Glutamatergic neuron (in vitro differentiated cells): ENCODE measurements at regions not wholly inside any gene's neighbourhood (a gene's known extent, or its start where the extent isn't known, plus 50 kb on each side); places are given as distances from the start of the nearest gene placed in this dataset.

ENCODE experiments used
- DNase-seq: peaks from one replicate; pipeline ENCODE4 v3.0.0; 2022
- H3K27ac Mint-ChIP-seq: one replicate; pipeline ENCODE4 v1.8.0; 2020; ENCODE audit warnings: mild to moderate bottlenecking, mixed read lengths, inconsistent platforms; ENCODE audit not compliant: unreplicated experiment
- H3K27me3 Mint-ChIP-seq: one replicate; pipeline ENCODE4 v1.8.0; 2020; ENCODE audit warnings: mild to moderate bottlenecking, moderate library complexity, mixed read lengths, inconsistent platforms; ENCODE audit not compliant: unreplicated experiment
- H3K36me3 Mint-ChIP-seq: one replicate; pipeline ENCODE4 v1.8.0; 2020; ENCODE audit warnings: mild to moderate bottlenecking, mixed read lengths, inconsistent platforms; ENCODE audit not compliant: unreplicated experiment
- H3K4me1 Mint-ChIP-seq: one replicate; pipeline ENCODE4 v1.8.0; 2020; ENCODE audit warnings: mild to moderate bottlenecking, low read depth, mixed read lengths, inconsistent platforms; ENCODE audit not compliant: unreplicated experiment
- H3K4me3 Mint-ChIP-seq: one replicate; pipeline ENCODE4 v1.8.0; 2020; ENCODE audit warnings: mild to moderate bottlenecking, mixed read lengths, inconsistent platforms; ENCODE audit not compliant: unreplicated experiment
- H3K9me3 Mint-ChIP-seq: one replicate; pipeline ENCODE4 v1.8.0; 2020; ENCODE audit warnings: mild to moderate bottlenecking, moderate library complexity, mixed read lengths, inconsistent platforms; ENCODE audit not compliant: unreplicated experiment
- TF ChIP-seq, protein P1 (sequence below): fragments of 200-600 bp; sonication (generic); IDR thresholded peaks from one replicate; pipeline ENCODE4 v1.5.0; 2021; ENCODE audit not compliant: partially characterized antibody, unreplicated experiment

DNA sequence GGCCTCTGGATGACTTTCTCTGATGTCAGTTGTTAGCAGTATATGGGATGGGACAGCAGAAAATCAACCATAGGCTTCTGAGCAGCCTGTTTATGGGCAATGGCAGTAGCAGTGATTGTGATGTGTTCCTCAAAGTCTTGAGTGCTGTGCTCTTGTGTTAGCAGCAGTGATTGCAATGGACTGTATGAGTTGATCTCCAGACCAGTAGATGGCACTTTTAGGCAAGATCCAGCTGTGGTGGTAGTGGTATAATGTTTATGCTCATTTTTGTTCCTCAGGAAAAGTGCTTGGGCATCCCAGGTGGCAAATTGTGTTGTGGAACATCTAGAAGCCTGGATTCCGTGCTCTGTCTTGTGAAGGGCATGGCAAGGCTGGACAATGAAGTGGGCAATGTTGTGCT, 181.6 kb upstream of the SYNCRIP start:
- TF ChIP-seq, protein P1, sequence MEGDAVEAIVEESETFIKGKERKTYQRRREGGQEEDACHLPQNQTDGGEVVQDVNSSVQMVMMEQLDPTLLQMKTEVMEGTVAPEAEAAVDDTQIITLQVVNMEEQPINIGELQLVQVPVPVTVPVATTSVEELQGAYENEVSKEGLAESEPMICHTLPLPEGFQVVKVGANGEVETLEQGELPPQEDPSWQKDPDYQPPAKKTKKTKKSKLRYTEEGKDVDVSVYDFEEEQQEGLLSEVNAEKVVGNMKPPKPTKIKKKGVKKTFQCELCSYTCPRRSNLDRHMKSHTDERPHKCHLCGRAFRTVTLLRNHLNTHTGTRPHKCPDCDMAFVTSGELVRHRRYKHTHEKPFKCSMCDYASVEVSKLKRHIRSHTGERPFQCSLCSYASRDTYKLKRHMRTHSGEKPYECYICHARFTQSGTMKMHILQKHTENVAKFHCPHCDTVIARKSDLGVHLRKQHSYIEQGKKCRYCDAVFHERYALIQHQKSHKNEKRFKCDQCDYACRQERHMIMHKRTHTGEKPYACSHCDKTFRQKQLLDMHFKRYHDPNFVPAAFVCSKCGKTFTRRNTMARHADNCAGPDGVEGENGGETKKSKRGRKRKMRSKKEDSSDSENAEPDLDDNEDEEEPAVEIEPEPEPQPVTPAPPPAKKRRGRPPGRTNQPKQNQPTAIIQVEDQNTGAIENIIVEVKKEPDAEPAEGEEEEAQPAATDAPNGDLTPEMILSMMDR = no peak
- Mint-ChIP-seq H3K36me3 (no peaks in the 10 kb centered on the region), H3K4me1 (no peaks in the 10 kb centered on the region), H3K9me3 (no peaks in the 10 kb centered on the region), H3K27me3 (peaks cover 6% of the 10 kb centered on the region), H3K27ac (no peak overlapping the region), H3K4me3 (no peak overlapping the region)
- DNase-seq = no peak

DNA sequence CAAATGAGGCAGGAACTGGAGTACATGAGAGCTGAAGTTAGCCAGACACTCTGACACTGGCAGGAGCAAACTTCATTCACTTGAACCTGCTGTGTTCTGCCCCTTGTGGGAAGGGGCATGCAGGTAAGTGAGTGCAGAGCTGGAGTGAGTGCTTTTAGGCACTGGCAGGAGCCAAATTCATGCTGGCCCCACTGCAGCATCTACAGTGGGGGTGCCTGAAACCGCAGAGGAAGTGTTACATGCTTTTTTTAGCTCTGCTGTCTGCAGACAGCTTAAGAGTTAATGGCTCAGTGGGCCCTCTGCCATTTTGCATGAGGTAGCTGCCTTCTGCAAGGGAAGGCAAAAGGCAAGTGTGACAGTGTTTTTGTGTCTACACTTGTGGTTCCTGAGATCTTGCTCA, 167.9 kb upstream of the SYNCRIP start:
- H3K4me3 Mint-ChIP-seq = no peak overlapping the region
- TF ChIP-seq, protein P1 = no peak
- H3K9me3 Mint-ChIP-seq = peaks cover 9% of the 10 kb centered on the region
- no peaks in the 10 kb centered on the region for H3K4me1 Mint-ChIP-seq
- H3K27ac Mint-ChIP-seq = no peak overlapping the region
- peaks cover 2% of the 10 kb centered on the region for H3K27me3 Mint-ChIP-seq
- DNase-seq = no peak
- peaks cover 18% of the 10 kb centered on the region for H3K36me3 Mint-ChIP-seq

DNA sequence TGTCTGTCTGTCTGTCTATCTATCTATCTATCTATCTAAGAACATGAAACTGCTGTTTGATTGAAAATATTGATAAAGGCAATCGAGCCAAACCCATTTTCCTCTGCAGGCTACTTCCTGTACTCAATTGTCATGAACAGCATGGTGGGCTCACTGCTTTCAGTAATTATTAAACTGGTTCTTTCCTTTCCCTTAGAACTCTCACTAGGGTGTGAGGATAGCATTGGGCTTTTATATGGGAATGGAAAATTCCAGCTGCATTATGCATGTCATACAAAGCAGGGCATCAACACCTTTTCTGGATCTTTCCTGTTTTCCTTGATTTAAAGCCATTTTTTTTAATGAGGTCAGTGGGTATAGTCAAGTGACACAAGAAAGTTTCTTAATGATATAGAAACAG, 161.0 kb upstream of the SYNCRIP start:
- H3K27ac Mint-ChIP-seq = no peak overlapping the region
- no peak for DNase-seq
- H3K36me3 Mint-ChIP-seq = peaks cover 5% of the 10 kb centered on the region
- peaks cover 6% of the 10 kb centered on the region for H3K9me3 Mint-ChIP-seq
- H3K4me1 Mint-ChIP-seq = no peaks in the 10 kb centered on the region
- H3K4me3 Mint-ChIP-seq = no peak overlapping the region
- TF ChIP-seq, protein P1 = no peak
- H3K27me3 Mint-ChIP-seq = no peaks in the 10 kb centered on the region

DNA sequence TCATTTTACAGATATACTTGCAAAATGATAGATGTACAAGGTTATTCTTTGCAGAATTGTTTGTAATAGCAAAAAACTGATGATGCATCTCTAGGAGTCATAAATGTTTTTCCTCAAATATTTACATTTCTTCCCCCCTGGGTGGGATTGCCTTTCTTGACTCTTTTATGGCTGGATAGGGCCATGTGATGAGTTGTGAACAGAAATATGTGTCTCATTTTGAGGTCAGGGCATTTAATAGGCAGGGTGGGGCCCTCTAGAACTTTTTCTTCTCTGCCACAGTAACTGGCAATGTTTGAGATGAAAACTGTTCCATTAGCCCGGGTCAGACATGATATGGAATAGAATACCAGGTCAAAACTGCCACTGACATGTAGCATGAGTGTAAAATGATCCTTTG, 159.5 kb upstream of the SYNCRIP start:
- Mint-ChIP-seq H3K27me3 (no peaks in the 10 kb centered on the region), H3K9me3 (no peaks in the 10 kb centered on the region), H3K36me3 (peaks cover 5% of the 10 kb centered on the region), H3K27ac (no peak overlapping the region), H3K4me3 (no peak overlapping the region), H3K4me1 (peaks cover 3% of the 10 kb centered on the region)
- TF ChIP-seq, protein P1 = no peak
- no peak for DNase-seq

DNA sequence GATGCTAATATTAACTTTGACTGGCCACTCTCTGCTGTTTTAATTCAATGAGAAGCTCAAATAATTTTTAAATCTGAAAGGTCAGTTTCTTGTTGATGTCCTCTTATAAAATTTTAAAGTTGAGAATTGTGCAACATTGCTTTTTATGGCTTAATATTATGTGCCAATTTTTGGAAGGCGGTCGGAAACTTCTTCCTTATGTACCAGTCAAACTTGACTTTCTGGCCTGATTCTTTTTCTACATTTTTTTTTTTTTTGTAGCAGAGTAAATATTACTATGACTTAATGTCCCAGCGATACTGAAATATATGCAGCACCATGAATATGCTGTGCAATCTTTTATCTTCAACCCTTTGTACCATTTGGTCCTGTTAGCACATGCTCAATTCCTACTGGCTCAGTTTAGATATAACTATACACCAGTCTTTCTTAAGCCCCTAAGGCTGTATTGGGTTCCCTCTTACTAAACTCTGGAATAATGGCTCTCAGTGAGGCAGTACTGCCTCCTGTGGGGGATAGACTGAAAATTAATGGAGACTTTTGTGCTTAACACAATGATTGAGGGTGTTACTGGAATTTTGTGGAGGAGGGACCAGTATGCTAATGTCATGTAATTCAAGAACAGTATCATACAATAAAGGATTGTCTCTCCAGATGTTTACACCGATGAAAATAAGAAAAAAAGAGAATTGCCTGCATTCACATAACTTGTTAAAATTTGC, 156.4 kb upstream of the SYNCRIP start:
- TF ChIP-seq, protein P1 = no peak
- Mint-ChIP-seq H3K4me1 (peaks cover 13% of the 10 kb centered on the region), H3K4me3 (no peak overlapping the region), H3K27ac (no peak overlapping the region), H3K9me3 (no peaks in the 10 kb centered on the region), H3K36me3 (no peaks in the 10 kb centered on the region), H3K27me3 (no peaks in the 10 kb centered on the region)
- no peak for DNase-seq
